Endothelial cell of umbilical vein (primary cell): ENCODE measurements at regions not wholly inside any gene's neighbourhood (a gene's known extent, or its start where the extent isn't known, plus 50 kb on each side); places are given as distances from the start of the nearest gene placed in this dataset.

Experiments
- BruUV-seq: library from RNA; stranded (reverse); fragments of 400-500 nt; replicated peaks from 2 replicates; lab custom pipeline; 2021; lab: Mats Ljungman, UMichigan
- CTCF ChIA-PET: fragments of 300-600, 350-600 bp; sonication (Branson Sonifier 250); formaldehyde crosslinking; loops from one replicate; lab custom pipeline; 2021; ENCODE audit warnings: antibody characterized with exemption, inconsistent platforms; lab: Charles Lee
- POLR2A ChIA-PET: fragments of 300-600, 350-600 bp; sonication (Branson Sonifier 250); formaldehyde crosslinking; loops from one replicate; lab custom pipeline; 2021; ENCODE audit warnings: antibody characterized with exemption, inconsistent platforms; lab: Charles Lee
- DNase-seq: peaks from one replicate; pipeline ENCODE4 v3.0.0-alpha.2; 2011; ENCODE audit warnings: low read depth, low spot score
- FAIRE-seq: peaks from 2 replicates; lab custom pipeline; 2011; peaks lifted over from hg19 to GRCh38; lab: Jason Lieb, UNC
- H2AFZ ChIP-seq: 2 replicates; pipeline ENCODE4 v1.6.0; 2012; ENCODE audit warnings: low read depth, low read length, control low read depth, inconsistent platforms
- H3K27ac ChIP-seq: 2 replicates; pipeline ENCODE4 v1.5.1; 2011; ENCODE audit warnings: low read depth, mild to moderate bottlenecking, control low read depth, low read length, moderate library complexity; ENCODE audit not compliant: insufficient read depth
- H3K27me3 ChIP-seq, 2 experiments: 2 replicates each; pipeline versions ENCODE4 v1.6.0 to v1.6.1; 2011; ENCODE audit warnings: low read length in 2 of 2, mixed read lengths in 1 of 2; ENCODE audit not compliant: control insufficient read depth in 2 of 2, insufficient read depth in 2 of 2
- H3K36me3 ChIP-seq, 2 experiments: 2 replicates in 1 of 2; 3 replicates in 1 of 2; pipeline ENCODE4 v1.5.1; 2011; ENCODE audit warnings: low read length in 2 of 2, mild to moderate bottlenecking in 1 of 2, moderate library complexity in 1 of 2; ENCODE audit not compliant: control insufficient read depth in 2 of 2, insufficient read depth in 2 of 2; ENCODE audit errors: extremely low read depth in 1 of 2
- H3K4me1 ChIP-seq: 3 replicates; pipeline ENCODE4 v1.5.1; 2011; ENCODE audit warnings: mild to moderate bottlenecking, low read length; ENCODE audit not compliant: control insufficient read depth, insufficient read depth; ENCODE audit errors: extremely low read depth
- H3K4me2 ChIP-seq: 2 replicates; pipeline ENCODE4 v1.6.1; 2011; ENCODE audit warnings: low read length, control low read depth, mixed read lengths; ENCODE audit not compliant: insufficient read depth
- H3K4me3 ChIP-seq, 3 experiments: fragments of 200-600 bp in 1 of 3; sonication (generic), shearing (Covaris generic) in 1 of 3; replicated peaks in 1 of 3; 2 replicates each; pipeline ENCODE4 v1.5.1; 2011 to 2016; ENCODE audit warnings: control low read depth in 3 of 3, low read length in 3 of 3, mild to moderate bottlenecking in 2 of 3, inconsistent platforms in 1 of 3, low read depth in 1 of 3, moderate library complexity in 1 of 3; ENCODE audit not compliant: insufficient read depth in 1 of 3
- H3K79me2 ChIP-seq: 2 replicates; pipeline ENCODE4 v1.6.0; 2012; ENCODE audit warnings: low read length, inconsistent platforms; ENCODE audit not compliant: control insufficient read depth, insufficient read depth
- H3K9ac ChIP-seq: replicated peaks from 2 replicates; pipeline ENCODE3; 2011; ENCODE audit warnings: low read length, control low read depth; ENCODE audit not compliant: insufficient read depth; ENCODE audit errors: extremely low read depth
- H3K9me1 ChIP-seq: replicated peaks from 3 replicates; pipeline ENCODE4 v1.6.0; 2011; ENCODE audit warnings: mild to moderate bottlenecking, low read length; ENCODE audit not compliant: control insufficient read depth, insufficient read depth; ENCODE audit errors: extremely low read depth
- H3K9me3 ChIP-seq: replicated peaks from 2 replicates; pipeline ENCODE4 v1.5.1; 2012; ENCODE audit warnings: low read length, inconsistent platforms; ENCODE audit not compliant: control insufficient read depth, insufficient read depth
- H4K20me1 ChIP-seq: replicated peaks from 2 replicates; pipeline ENCODE3; 2011; ENCODE audit warnings: mild to moderate bottlenecking, low read length; ENCODE audit not compliant: control insufficient read depth, insufficient read depth; ENCODE audit errors: extremely low read depth
- EZH2 ChIP-seq: IDR thresholded peaks from 2 replicates; pipeline ENCODE4 v1.6.1; 2012; ENCODE audit warnings: borderline replicate concordance, low read depth, mild to moderate bottlenecking, moderate library complexity, low read length, inconsistent platforms; ENCODE audit not compliant: severe bottlenecking
- FOS ChIP-seq: IDR thresholded peaks from 2 replicates; pipeline ENCODE4 v1.6.1; 2011; ENCODE audit warnings: mild to moderate bottlenecking, low read length, moderate library complexity, borderline replicate concordance; ENCODE audit not compliant: insufficient read depth
- GATA2 ChIP-seq: IDR thresholded peaks from 2 replicates; pipeline ENCODE4 v1.7.0; 2011; ENCODE audit warnings: low read depth, mild to moderate bottlenecking, moderate library complexity, mixed read lengths, low read length; ENCODE audit not compliant: insufficient read length, insufficient read depth
- JUN ChIP-seq: IDR thresholded peaks from 2 replicates; pipeline ENCODE4 v1.6.1; 2011; ENCODE audit warnings: borderline replicate concordance, low read depth; ENCODE audit not compliant: insufficient read length, insufficient read depth
- MAX ChIP-seq: IDR thresholded peaks from 2 replicates; pipeline ENCODE4 v1.6.1; 2011; ENCODE audit not compliant: insufficient read depth, insufficient read length
- MYC ChIP-seq: IDR thresholded peaks from one replicate; pipeline ENCODE4 v1.6.1; 2011; ENCODE audit warnings: mild to moderate bottlenecking, low read depth, low read length
- POLR2A ChIP-seq: IDR thresholded peaks from 2 replicates; pipeline ENCODE4 v1.6.1; 2012; ENCODE audit warnings: low read depth, mild to moderate bottlenecking, control low read depth, low read length
- POLR2AphosphoS5 ChIP-seq: IDR thresholded peaks from 2 replicates; pipeline ENCODE4 v1.6.1; 2012; ENCODE audit warnings: low read depth, mild to moderate bottlenecking, control low read depth, low read length, moderate library complexity; ENCODE audit not compliant: insufficient read depth
- dilution Hi-C: fragments of 300-500 bp; cut with MboI; formaldehyde crosslinking; loops from one replicate; pipeline ENCODE4 v1.15.0; 2019; ENCODE audit warnings: low sequenced_read_pairs; ENCODE audit not compliant: extremely low pct_ligation_motif_present
- intact Hi-C: fragments of 100-400 bp; cut with micrococcal nuclease; formaldehyde crosslinking; loops from one replicate; pipeline ENCODE4 v1.10.0; 2022
- TF ChIP-seq, protein P1 (sequence below), 2 donors: IDR thresholded peaks; 1 replicate in 1 of 2; 2 replicates in 1 of 2; pipeline ENCODE4 v1.5.1; 2011; ENCODE audit warnings: low read length in 2 of 2, mild to moderate bottlenecking in 2 of 2, moderate library complexity in 2 of 2, control low read depth in 1 of 2, inconsistent platforms in 1 of 2, low read depth in 1 of 2; ENCODE audit not compliant: insufficient read depth in 1 of 2; ENCODE audit errors: extremely low read depth in 1 of 2

DNA sequence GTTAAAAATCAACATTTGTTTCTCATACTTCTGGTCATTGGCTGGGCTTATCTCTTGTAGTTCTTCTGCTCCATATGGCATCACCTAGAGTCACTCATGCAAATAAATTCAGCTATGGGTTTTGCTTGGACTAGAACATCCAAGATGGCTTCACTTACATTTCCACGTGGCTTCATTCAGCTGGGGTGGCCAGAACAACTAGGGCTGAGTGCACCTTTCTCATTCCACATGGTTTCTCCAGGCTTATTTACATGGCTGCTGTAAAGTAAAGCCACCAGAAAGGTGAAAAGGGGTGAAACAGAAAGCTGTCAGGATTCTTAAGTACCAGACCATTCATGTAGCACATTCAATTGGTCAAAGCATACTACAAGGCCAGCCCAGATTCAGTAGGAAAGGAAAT, 151.1 kb upstream of the BMP2 start:
- Histone ChIP-seq H3K4me3 (no peak overlapping the region), H3K27me3 (no peaks in the 10 kb centered on the region), H2AFZ (no peak overlapping the region), H3K9me1 (no peaks in the 10 kb centered on the region), H3K27ac (no peak overlapping the region), H3K4me2 (no peak overlapping the region), H3K9me3 (no peaks in the 10 kb centered on the region), H3K79me2 (no peaks in the 10 kb centered on the region), H3K4me1 (no peaks in the 10 kb centered on the region), H4K20me1 (no peaks in the 10 kb centered on the region), H3K36me3 (no peaks in the 10 kb centered on the region), H3K9ac (no peak overlapping the region)
- dilution Hi-C loops (no loop called here), intact Hi-C loops (no loop called here)
- no peak for FAIRE-seq
- TF ChIP-seq MYC (no peak), GATA2 (no peak), EZH2 (no peak)
- no TSS peak for BruUV-seq
- no peak for DNase-seq
- POLR2A ChIA-PET, result no interaction called here
- CTCF ChIA-PET, result no interaction called here

- Histone ChIP-seq H3K27me3 (no peaks in the 10 kb centered on the region), H3K4me2 (no peak overlapping the region), H3K9ac (no peak overlapping the region), H4K20me1 (no peaks in the 10 kb centered on the region), H3K4me1 (no peaks in the 10 kb centered on the region), H3K4me3 (no peak overlapping the region), H3K9me3 (no peaks in the 10 kb centered on the region), H2AFZ (no peak overlapping the region), H3K79me2 (no peaks in the 10 kb centered on the region), H3K9me1 (no peaks in the 10 kb centered on the region), H3K27ac (no peak overlapping the region), H3K36me3 (no peaks in the 10 kb centered on the region)
- TF ChIP-seq, protein P1, sequence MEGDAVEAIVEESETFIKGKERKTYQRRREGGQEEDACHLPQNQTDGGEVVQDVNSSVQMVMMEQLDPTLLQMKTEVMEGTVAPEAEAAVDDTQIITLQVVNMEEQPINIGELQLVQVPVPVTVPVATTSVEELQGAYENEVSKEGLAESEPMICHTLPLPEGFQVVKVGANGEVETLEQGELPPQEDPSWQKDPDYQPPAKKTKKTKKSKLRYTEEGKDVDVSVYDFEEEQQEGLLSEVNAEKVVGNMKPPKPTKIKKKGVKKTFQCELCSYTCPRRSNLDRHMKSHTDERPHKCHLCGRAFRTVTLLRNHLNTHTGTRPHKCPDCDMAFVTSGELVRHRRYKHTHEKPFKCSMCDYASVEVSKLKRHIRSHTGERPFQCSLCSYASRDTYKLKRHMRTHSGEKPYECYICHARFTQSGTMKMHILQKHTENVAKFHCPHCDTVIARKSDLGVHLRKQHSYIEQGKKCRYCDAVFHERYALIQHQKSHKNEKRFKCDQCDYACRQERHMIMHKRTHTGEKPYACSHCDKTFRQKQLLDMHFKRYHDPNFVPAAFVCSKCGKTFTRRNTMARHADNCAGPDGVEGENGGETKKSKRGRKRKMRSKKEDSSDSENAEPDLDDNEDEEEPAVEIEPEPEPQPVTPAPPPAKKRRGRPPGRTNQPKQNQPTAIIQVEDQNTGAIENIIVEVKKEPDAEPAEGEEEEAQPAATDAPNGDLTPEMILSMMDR (IDR thresholded peaks at IDR 0.05; ENCODE audit: extremely low read depth in 1 of 2, insufficient read depth in 1 of 2, low read depth in 1 of 2, low read length in 2 of 2), result no peak
- TF ChIP-seq POLR2AphosphoS5 (no peak), MAX (no peak), GATA2 (no peak), MYC (no peak), FOS (no peak), POLR2A (no peak), EZH2 (no peak), JUN (no peak)
- dilution Hi-C loops (no loop called here), intact Hi-C loops (no loop called here)
- no peak for FAIRE-seq
- ChIA-PET CTCF (no interaction called here), POLR2A (no interaction called here)
- DNase-seq, result no peak
- no TSS peak for BruUV-seq
Observed at GRCh38 chr20:6614836-6615235, 152.7 kb upstream of the BMP2 start.
